GM23338 (cell line): ENCODE measurements at regions not wholly inside any gene's neighbourhood (a gene's known extent, or its start where the extent isn't known, plus 50 kb on each side); places are given as distances from the start of the nearest gene placed in this dataset.

Source experiments
- ATAC-seq: fragments of 200-7000 bp; cut with Tn5 transposase; 3 replicates; pipeline ENCODE4 v1.9.1; 2020
- DNase-seq: peaks from one replicate; pipeline ENCODE4 v3.0.0-alpha.2; 2015; ENCODE audit warnings: low spot score
- H2AFZ ChIP-seq: fragments of 200-600 bp; sonication (generic); 2 replicates; pipeline ENCODE4 v1.8.0; 2016; ENCODE audit warnings: antibody characterized with exemption, mild to moderate bottlenecking, moderate library complexity
- H3F3A ChIP-seq: fragments of 200-600 bp; sonication (generic); replicated peaks from 2 replicates; pipeline ENCODE4 v1.8.0; 2017; ENCODE audit warnings: antibody characterized with exemption, mixed run types, low read depth
- H3K27ac ChIP-seq: fragments of 200-600 bp; sonication (generic); 2 replicates; pipeline ENCODE4 v1.6.1; 2016; ENCODE audit warnings: low read depth
- H3K27me3 ChIP-seq: fragments of 200-600 bp; sonication (generic); 2 replicates; pipeline ENCODE4 v1.8.0; 2016; ENCODE audit warnings: mild to moderate bottlenecking, mixed run types, moderate library complexity; ENCODE audit not compliant: insufficient read depth
- H3K36me3 ChIP-seq: fragments of 200-600 bp; sonication (generic); 2 replicates; pipeline ENCODE4 v1.8.0; 2016; ENCODE audit warnings: mild to moderate bottlenecking; ENCODE audit not compliant: insufficient read depth
- H3K4me1 ChIP-seq: fragments of 200-600 bp; sonication (generic); 2 replicates; pipeline ENCODE4 v1.8.0; 2016; ENCODE audit warnings: mild to moderate bottlenecking, moderate library complexity; ENCODE audit not compliant: insufficient read depth
- H3K4me2 ChIP-seq: fragments of 200-600 bp; sonication (generic); 2 replicates; pipeline ENCODE4 v1.7.1; 2017; ENCODE audit warnings: mixed run types
- H3K4me3 ChIP-seq: fragments of 200-600 bp; sonication (generic); 2 replicates; pipeline ENCODE4 v1.6.1; 2016; ENCODE audit warnings: mixed run types
- H3K79me2 ChIP-seq: fragments of 200-600 bp; sonication (generic); replicated peaks from 2 replicates; pipeline ENCODE4 v1.8.0; 2017; ENCODE audit warnings: mild to moderate bottlenecking; ENCODE audit not compliant: insufficient read depth
- H3K9me2 ChIP-seq: fragments of 200-600 bp; sonication (generic); 2 replicates; pipeline ENCODE4 v1.8.0; 2017; ENCODE audit not compliant: insufficient read depth
- H4K20me1 ChIP-seq: fragments of 200-600 bp; sonication (generic); replicated peaks from 2 replicates; pipeline ENCODE4 v1.8.0; 2017; ENCODE audit warnings: mild to moderate bottlenecking; ENCODE audit not compliant: insufficient read depth
- H3K27ac Mint-ChIP-seq: 2 replicates; pipeline ENCODE4 v1.8.0; 2020; ENCODE audit warnings: inconsistent platforms, mild to moderate bottlenecking, moderate library complexity, mixed read lengths
- H3K27me3 Mint-ChIP-seq: 3 replicates; pipeline ENCODE4 v1.8.0; 2022; ENCODE audit warnings: low read depth, mild to moderate bottlenecking, moderate library complexity, mixed read lengths, inconsistent platforms; ENCODE audit not compliant: insufficient read depth, poor library complexity
- H3K36me3 Mint-ChIP-seq: 3 replicates; pipeline ENCODE4 v1.8.0; 2021; ENCODE audit warnings: low read depth, mild to moderate bottlenecking, inconsistent platforms, moderate library complexity, mixed read lengths
- H3K4me1 Mint-ChIP-seq: 3 replicates; pipeline ENCODE4 v1.8.0; 2020; ENCODE audit warnings: mild to moderate bottlenecking, inconsistent platforms, mixed read lengths
- H3K4me3 Mint-ChIP-seq: 3 replicates; pipeline ENCODE4 v1.8.0; 2021; ENCODE audit warnings: moderate library complexity, mild to moderate bottlenecking, inconsistent platforms, mixed read lengths
- H3K9me3 Mint-ChIP-seq: 3 replicates; pipeline ENCODE4 v1.8.0; 2020; ENCODE audit warnings: moderate library complexity, mild to moderate bottlenecking, inconsistent platforms, mixed read lengths
- CREB1 ChIP-seq: fragments of 250-450 bp; sonication (Bioruptor Pico); IDR thresholded peaks from 2 replicates; pipeline ENCODE4 v1.5.0; 2020; ENCODE audit warnings: low read depth, mild to moderate bottlenecking, moderate library complexity
- ETS1 ChIP-seq: IDR thresholded peaks from 2 replicates; pipeline ENCODE4 v1.6.1; 2016; ENCODE audit warnings: antibody characterized with exemption
- EZH2phosphoT487 ChIP-seq: fragments of 200-600 bp; sonication (generic); IDR thresholded peaks from one replicate; pipeline ENCODE4 v1.8.1; 2018; ENCODE audit warnings: antibody characterized with exemption; ENCODE audit not compliant: unreplicated experiment
- REST ChIP-seq: IDR thresholded peaks from one replicate; pipeline ENCODE4 v1.6.1; 2018; ENCODE audit warnings: antibody characterized with exemption; ENCODE audit not compliant: unreplicated experiment
- STAT1 ChIP-seq: IDR thresholded peaks from one replicate; pipeline ENCODE4 v1.6.1; 2016; ENCODE audit warnings: antibody characterized with exemption; ENCODE audit not compliant: unreplicated experiment
- ZNF114 ChIP-seq: fragments of 250-450 bp; sonication (Bioruptor Pico); IDR thresholded peaks from 2 replicates; pipeline ENCODE4 v1.5.0; 2020; ENCODE audit warnings: mild to moderate bottlenecking, moderate library complexity
- ZNF462 ChIP-seq: fragments of 250-450 bp; sonication (Bioruptor Pico); IDR thresholded peaks from 2 replicates; pipeline ENCODE4 v1.5.0; 2020; ENCODE audit warnings: mild to moderate bottlenecking, moderate library complexity
- TF ChIP-seq, protein P1 (sequence below), 2 experiments: fragments of 200-600 bp in 1 of 2; sonication (generic) in 1 of 2; conservative IDR thresholded peaks; 2 replicates each; pipeline versions ENCODE4 v1.5.1 to v1.6.1; 2016 to 2017; ENCODE audit warnings: antibody characterized with exemption in 2 of 2, low read depth in 2 of 2, mild to moderate bottlenecking in 2 of 2, moderate library complexity in 1 of 2

DNA sequence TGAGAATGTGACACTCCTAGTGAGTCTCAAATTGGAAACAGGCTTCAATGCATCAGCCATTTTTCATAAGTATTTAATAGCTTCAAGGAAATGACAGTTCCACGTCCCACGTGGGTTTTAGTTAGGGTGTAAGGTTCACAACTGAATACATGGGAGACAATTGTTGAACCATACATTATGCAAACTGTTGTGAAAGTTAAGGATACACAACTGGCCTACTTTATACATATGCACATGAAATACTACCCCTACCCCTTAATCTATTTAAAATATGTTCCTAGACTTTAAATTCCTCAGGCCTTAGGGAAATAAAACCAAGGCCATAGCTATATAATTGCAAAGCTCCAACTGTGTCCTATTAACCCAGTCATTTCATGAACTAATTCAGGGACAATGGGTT lies 436.1 kb downstream of the BTBD3 start:
- no peaks in the 10 kb centered on the region for H3K79me2 ChIP-seq
- ATAC-seq (no peak), DNase-seq (no peak)
- H3K36me3 Mint-ChIP-seq: no peaks in the 10 kb centered on the region; the same call in 2 of the 3 replicates
- H3K36me3 ChIP-seq: no peaks in the 10 kb centered on the region
- H3K9me3 Mint-ChIP-seq: peaks cover 2% of the 10 kb centered on the region; the same call in 2 of the 3 replicates
- H2AFZ ChIP-seq: no peak overlapping the region
- H3K4me3 ChIP-seq: no peak overlapping the region
- no peak overlapping the region for H3K27ac Mint-ChIP-seq
- no peaks in the 10 kb centered on the region for H3K27me3 ChIP-seq
- no peak overlapping the region for H3K4me3 Mint-ChIP-seq
- TF ChIP-seq ETS1 (no peak), STAT1 (no peak), REST (no peak), EZH2phosphoT487 (no peak), CREB1 (CRISPR knock-in tag) (no peak), ZNF114 (CRISPR knock-in tag) (no peak)
- TF ChIP-seq, protein P1, sequence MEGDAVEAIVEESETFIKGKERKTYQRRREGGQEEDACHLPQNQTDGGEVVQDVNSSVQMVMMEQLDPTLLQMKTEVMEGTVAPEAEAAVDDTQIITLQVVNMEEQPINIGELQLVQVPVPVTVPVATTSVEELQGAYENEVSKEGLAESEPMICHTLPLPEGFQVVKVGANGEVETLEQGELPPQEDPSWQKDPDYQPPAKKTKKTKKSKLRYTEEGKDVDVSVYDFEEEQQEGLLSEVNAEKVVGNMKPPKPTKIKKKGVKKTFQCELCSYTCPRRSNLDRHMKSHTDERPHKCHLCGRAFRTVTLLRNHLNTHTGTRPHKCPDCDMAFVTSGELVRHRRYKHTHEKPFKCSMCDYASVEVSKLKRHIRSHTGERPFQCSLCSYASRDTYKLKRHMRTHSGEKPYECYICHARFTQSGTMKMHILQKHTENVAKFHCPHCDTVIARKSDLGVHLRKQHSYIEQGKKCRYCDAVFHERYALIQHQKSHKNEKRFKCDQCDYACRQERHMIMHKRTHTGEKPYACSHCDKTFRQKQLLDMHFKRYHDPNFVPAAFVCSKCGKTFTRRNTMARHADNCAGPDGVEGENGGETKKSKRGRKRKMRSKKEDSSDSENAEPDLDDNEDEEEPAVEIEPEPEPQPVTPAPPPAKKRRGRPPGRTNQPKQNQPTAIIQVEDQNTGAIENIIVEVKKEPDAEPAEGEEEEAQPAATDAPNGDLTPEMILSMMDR (conservative IDR thresholded peaks at IDR 0.05; ENCODE audit: low read depth in 2 of 2): no peak
- no peak overlapping the region for H3K4me2 ChIP-seq
- no peak overlapping the region for H3K27ac ChIP-seq
- peaks cover 13% of the 10 kb centered on the region for H3K4me1 Mint-ChIP-seq
- peaks cover 14% of the 10 kb centered on the region; the same call in 1 of the 2 replicates for H3K9me2 ChIP-seq
- no peaks in the 10 kb centered on the region for H3F3A ChIP-seq
- H4K20me1 ChIP-seq: no peaks in the 10 kb centered on the region
- H3K4me1 ChIP-seq: peaks cover 17% of the 10 kb centered on the region
- no peaks in the 10 kb centered on the region for H3K27me3 Mint-ChIP-seq

- peaks cover 14% of the 10 kb centered on the region; the same call in 1 of the 2 replicates for H3K9me2 ChIP-seq
- H2AFZ ChIP-seq: peak overlapping the region; percentile 53; the same call in 1 of the 2 replicates
- no peaks in the 10 kb centered on the region for H3K27me3 ChIP-seq
- H3K36me3 Mint-ChIP-seq: no peaks in the 10 kb centered on the region; the same call in 2 of the 3 replicates
- no peak overlapping the region for H3K4me3 Mint-ChIP-seq
- DNase-seq: no peak
- H3K9me3 Mint-ChIP-seq: peaks cover 5% of the 10 kb centered on the region; the same call in 2 of the 3 replicates
- no peak overlapping the region for H3K27ac ChIP-seq
- H3K27me3 Mint-ChIP-seq: no peaks in the 10 kb centered on the region
- H3K27ac Mint-ChIP-seq: no peak overlapping the region
- no peaks in the 10 kb centered on the region for H3K79me2 ChIP-seq
- ATAC-seq: no peak
- peaks cover 9% of the 10 kb centered on the region for H3K4me1 Mint-ChIP-seq
- H3K4me3 ChIP-seq: no peak overlapping the region
- no peaks in the 10 kb centered on the region for H3K36me3 ChIP-seq
- peaks cover 10% of the 10 kb centered on the region for H3K4me1 ChIP-seq
- no peaks in the 10 kb centered on the region for H3F3A ChIP-seq
- H3K4me2 ChIP-seq: no peak overlapping the region
- no peaks in the 10 kb centered on the region for H4K20me1 ChIP-seq
- TF ChIP-seq STAT1 (no peak), ZNF462 (CRISPR knock-in tag) (no peak)
These were observed 437.0 kb downstream of the BTBD3 start for GRCh38 chr20:12354725-12355124.
